IPS-NIHi7 (cell line): ENCODE measurements at regions not wholly inside any gene's neighbourhood (a gene's known extent, or its start where the extent isn't known, plus 50 kb on each side); places are given as distances from the start of the nearest gene placed in this dataset.
"Not testable (repeated sequence)": the region's sequence is repeated elsewhere in the genome, so short reads cannot be mapped to it uniquely, and the experiment has no call there.

Experiments
- DNase-seq: peaks from one replicate; pipeline ENCODE4 v3.0.0; 2012; ENCODE audit warnings: mixed read lengths; ENCODE audit errors: extremely low spot score

GRCh38 chr13:23947893-23948292 lies 50.6 kb upstream of the C1QTNF9B start:
- no peak for DNase-seq

- DNase-seq: no peak
Measured at GRCh38 chr13:23949200-23949599, 51.9 kb upstream of the C1QTNF9B start.

GRCh38 chr13:23949736-23950135 lies 52.4 kb upstream of the C1QTNF9B start:
- DNase-seq: no peak

GRCh38 chr13:23950736-23951510 lies 53.6 kb upstream of the C1QTNF9B start:
- DNase-seq: no peak

- DNase-seq: no peak
Measured at GRCh38 chr13:23952796-23953195, 55.5 kb upstream of the C1QTNF9B start.

GRCh38 chr13:23953860-23954512 lies 56.7 kb upstream of the C1QTNF9B start:
- no peak for DNase-seq

- DNase-seq: no peak
Measured at GRCh38 chr13:23955064-23955463, 57.8 kb upstream of the C1QTNF9B start.

GRCh38 chr13:23956106-23956505 lies 58.8 kb upstream of the C1QTNF9B start:
- DNase-seq: no peak

- no peak for DNase-seq
Measured at GRCh38 chr13:23957981-23958380, 60.7 kb upstream of the C1QTNF9B start.

- DNase-seq: no peak
Measured at GRCh38 chr13:23959231-23959862, 62.0 kb upstream of the C1QTNF9B start.

GRCh38 chr13:23960566-23961156 lies 63.4 kb upstream of the C1QTNF9B start:
- no peak for DNase-seq

GRCh38 chr13:23963184-23963931 lies 66.1 kb upstream of the C1QTNF9B start:
- DNase-seq: no peak

- DNase-seq: no peak
Measured at GRCh38 chr13:23963947-23964346, 66.6 kb upstream of the C1QTNF9B start.

- DNase-seq: no peak
Measured at GRCh38 chr13:23965346-23965745, 68.0 kb upstream of the C1QTNF9B start.

- no peak for DNase-seq
Measured at GRCh38 chr13:23966221-23966690, 69.0 kb upstream of the C1QTNF9B start.

GRCh38 chr13:23966691-23967615 lies 69.7 kb upstream of the C1QTNF9B start:
- DNase-seq: no peak

- not testable (repeated sequence) for DNase-seq
Measured at GRCh38 chr13:23967792-23968191, 70.5 kb upstream of the C1QTNF9B start.

GRCh38 chr13:23969647-23970046 lies 72.3 kb upstream of the C1QTNF9B start:
- DNase-seq: no peak

GRCh38 chr13:23979361-23980159 lies 82.3 kb upstream of the C1QTNF9B start:
- DNase-seq: peak; percentile 83

- DNase-seq: peak; percentile 96
Measured at GRCh38 chr13:23980160-23980551, 82.9 kb upstream of the C1QTNF9B start.
